Kasumi-1 (cell line): ENCODE measurements at regions not wholly inside any gene's neighbourhood (a gene's known extent, or its start where the extent isn't known, plus 50 kb on each side); places are given as distances from the start of the nearest gene placed in this dataset.
"Not testable (repeated sequence)": the region's sequence is repeated elsewhere in the genome, so short reads cannot be mapped to it uniquely, and the experiment has no call there.

Experiments used
- DNase-seq, 2 experiments: peaks; one replicate each; lab custom pipeline; 2025; lab: John Stamatoyannopoulos, UW

- no peak for DNase-seq
Measured at GRCh38 chr2:2484301-2484700, 153.2 kb upstream of the MYT1L start.

- no peak for DNase-seq
Measured at GRCh38 chr2:2482851-2483250, 151.8 kb upstream of the MYT1L start.

- DNase-seq = no peak
Measured at GRCh38 chr2:2472881-2473280, 141.8 kb upstream of the MYT1L start.

- DNase-seq = no peak
Measured at GRCh38 chr2:2472044-2472443, 141.0 kb upstream of the MYT1L start.

GRCh38 chr2:2466534-2466933 lies 135.5 kb upstream of the MYT1L start:
- no peak for DNase-seq

- no peak for DNase-seq
Measured at GRCh38 chr2:2464643-2465042, 133.6 kb upstream of the MYT1L start.

DNA sequence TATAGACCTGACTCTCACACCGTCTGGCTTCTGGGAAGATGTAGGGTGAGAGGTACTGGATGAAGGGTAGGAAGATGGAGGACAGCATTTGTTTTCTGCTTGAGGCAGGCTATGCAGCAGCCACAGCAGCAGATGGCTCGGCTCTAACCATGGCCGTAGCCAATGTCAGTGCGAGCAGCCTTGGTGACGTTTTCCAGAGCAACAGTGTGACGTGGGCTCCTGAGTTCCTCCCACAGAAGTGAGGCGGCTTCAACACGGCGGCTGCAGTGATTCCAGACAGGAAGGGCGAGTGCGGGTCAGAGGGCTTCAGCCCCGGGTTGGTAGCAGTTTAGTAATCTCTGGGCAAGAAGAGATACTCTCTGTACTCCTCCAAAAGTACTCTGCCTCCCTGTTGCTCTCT lies 133.0 kb upstream of the MYT1L start:
- DNase-seq = no peak

DNA sequence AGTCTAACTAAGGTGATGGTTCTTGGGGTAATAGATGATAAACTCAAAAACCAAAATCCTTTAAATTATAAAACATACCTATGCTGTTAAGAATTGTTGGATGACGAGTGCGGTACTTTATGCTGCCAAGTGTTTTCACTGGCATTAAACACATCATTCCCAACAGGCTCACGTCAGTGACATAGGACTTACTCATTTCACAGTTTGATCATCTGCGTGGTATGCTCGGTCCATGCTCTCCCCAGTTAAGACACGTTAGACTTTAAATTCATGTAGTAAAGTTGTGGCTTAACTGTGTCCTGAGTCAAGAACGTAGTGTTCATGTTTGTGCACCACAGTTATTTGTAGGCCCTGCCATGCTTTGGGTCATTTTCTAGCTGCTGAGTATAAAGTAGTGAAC lies 125.6 kb upstream of the MYT1L start:
- DNase-seq = no peak

DNA sequence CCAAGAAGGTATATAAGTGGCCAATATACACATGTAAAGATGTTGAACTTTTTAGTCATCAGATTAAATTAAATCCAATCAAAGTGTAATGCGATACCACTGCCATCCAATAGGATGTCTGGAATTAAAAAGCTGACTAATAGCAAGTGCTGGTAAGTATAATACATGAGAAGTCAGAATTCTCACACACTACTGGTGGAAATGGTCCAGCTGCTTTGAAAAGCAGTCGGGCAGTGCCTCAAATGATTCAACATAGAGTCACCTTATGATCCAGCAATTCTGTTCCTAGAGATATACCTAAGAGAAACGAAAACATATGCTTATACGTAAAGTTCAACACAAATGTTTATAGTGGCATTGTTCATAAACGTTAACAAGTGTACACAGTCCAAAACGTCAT lies 124.1 kb upstream of the MYT1L start:
- DNase-seq = no peak

GRCh38 chr2:2452961-2453360 lies 121.9 kb upstream of the MYT1L start:
- no peak for DNase-seq

- not testable (repeated sequence) for DNase-seq
Measured at GRCh38 chr2:2451275-2451674, 120.2 kb upstream of the MYT1L start.

DNA sequence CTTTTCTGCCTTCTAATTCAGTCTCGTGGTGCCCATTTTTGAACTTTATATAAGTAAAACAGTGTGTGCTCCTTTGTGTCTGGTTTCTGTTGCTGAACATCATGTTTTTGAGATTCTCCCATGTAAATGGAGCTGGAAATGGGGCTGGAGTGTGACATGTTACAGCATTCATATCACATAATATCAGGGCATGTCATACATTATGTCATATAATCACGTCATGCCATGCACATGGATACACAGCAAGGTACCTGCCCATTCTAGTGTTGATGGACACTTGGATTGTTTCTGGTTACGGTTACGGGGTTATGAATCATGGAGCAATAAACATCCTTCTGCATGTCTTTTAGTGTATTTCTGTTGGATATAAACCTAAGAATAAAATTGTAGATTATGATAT lies 117.1 kb upstream of the MYT1L start:
- no peak for DNase-seq

DNA sequence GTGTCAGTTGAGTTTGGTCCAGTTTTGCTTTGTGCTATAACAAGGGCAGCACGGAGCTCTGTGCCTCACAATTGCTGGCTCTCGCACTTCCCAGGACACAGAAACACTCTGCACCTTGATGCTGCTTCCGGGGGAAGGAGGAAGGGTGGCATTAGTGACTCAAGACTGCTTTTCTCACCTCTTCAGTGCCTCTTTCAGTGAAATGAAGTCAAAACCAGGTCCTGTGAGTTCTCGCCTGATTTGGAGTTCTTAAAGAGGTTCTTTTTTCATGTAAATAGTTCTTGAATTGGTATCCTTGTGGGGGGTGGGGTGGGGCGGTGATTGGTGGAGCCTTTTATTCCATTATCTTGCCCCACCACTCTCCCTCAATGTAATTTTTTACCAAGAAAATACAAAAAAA lies 91.5 kb upstream of the MYT1L start:
- no peak for DNase-seq

DNA sequence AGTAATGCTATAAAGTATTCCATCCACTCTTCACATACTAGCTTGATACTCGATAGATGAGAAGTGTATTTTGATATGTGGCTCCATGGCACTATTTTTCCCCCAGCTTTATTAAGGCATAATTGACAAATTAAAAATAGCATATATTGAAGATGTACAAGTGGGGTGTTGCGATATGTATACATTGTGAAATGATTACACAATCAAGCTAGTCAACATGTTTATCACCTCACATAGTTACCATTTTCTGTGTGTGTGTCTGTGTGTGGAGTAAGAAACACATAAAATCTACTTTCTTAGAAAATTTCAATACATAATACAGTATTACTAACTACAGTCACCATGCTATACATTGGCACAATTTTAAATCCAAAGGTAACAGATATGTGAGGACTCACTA lies 82.5 kb upstream of the MYT1L start:
- DNase-seq = no peak

- no peak for DNase-seq
Measured at GRCh38 chr2:2410987-2411386, 79.9 kb upstream of the MYT1L start.

DNA sequence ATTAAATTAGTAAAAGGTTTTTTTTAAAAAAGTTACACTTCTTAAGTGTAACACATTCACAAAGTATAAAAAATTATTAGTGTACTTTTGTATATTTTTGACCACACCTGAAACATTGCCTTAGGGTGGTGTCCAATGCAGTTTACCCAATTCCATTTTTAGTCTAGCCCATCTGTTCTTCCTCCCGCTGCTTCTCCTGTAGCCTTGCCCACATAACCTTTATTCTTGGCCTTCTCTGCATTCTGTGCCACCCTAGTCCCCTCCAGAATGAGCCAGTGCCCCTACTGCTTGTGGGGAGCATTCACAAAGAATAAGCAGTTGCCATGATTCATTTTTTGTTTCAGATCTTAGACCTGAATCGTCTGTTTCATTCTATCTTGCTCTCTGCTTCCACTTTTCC lies 78.4 kb upstream of the MYT1L start:
- DNase-seq = no peak

DNA sequence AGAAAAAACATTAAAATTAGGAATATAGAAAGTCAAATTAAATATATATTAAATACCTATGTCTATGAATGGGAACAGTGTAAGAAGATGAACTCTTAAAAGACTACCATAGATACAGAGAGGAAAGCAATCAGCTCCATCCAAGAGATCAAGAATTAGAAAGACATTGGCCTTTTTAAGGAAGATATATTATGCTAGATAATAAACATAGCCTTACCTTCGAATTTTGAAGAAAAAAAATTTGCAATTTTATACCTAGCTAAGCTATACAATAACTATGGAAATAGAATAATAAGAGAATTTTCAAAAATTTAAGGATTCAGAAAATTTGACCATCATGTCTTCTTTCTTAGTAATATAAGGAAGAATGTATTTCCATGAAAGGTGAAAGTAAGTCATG lies 74.7 kb upstream of the MYT1L start:
- DNase-seq = no peak

- DNase-seq = no peak
Measured at GRCh38 chr2:2400286-2401038, 69.4 kb upstream of the MYT1L start.

GRCh38 chr2:2399396-2399795 lies 68.3 kb upstream of the MYT1L start:
- DNase-seq = no peak

GRCh38 chr2:2392332-2392731 lies 61.3 kb upstream of the MYT1L start:
- DNase-seq = no peak

DNA sequence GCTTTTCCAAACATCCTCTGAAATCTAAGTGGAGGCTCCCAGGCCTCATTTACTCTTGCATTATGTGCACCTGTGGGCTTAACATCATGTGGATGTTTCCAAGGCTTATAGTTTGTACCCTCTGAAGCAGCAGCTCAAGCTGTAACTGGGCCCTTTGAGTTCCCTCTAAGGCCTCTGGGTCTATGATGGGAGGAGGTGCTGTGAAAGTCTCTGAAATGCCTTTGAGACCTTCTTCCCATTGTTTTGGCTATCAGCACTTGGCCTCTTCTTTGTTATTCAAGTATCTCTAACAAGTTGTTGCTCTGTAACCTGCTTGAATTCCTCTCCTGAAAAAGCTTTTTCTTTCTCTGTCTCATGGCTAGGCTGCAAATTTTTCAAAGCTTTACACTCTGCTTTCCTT lies 58.1 kb upstream of the MYT1L start:
- no peak for DNase-seq
